Neural cell (in vitro differentiated cells): ENCODE measurements at regions not wholly inside any gene's neighbourhood (a gene's known extent, or its start where the extent isn't known, plus 50 kb on each side); places are given as distances from the start of the nearest gene placed in this dataset.

Experiments used
- H2AFZ ChIP-seq: fragments of 200-600, 300-800 bp; sonication (generic), shearing (Covaris generic); 2 replicates; pipeline ENCODE4 v1.6.0; 2014; ENCODE audit warnings: low read depth, mild to moderate bottlenecking, antibody characterized with exemption, low read length, moderate library complexity
- H3F3A ChIP-seq: fragments of 200-600 bp; shearing (Covaris generic); 2 replicates; pipeline ENCODE4 v1.6.1; 2016; ENCODE audit warnings: mild to moderate bottlenecking, moderate library complexity, mixed read lengths, antibody characterized with exemption, low read length; ENCODE audit not compliant: insufficient read depth, poor library complexity, severe bottlenecking
- H3K27ac ChIP-seq: fragments of 200-600, 300-800 bp; sonication (generic), shearing (Covaris generic); 2 replicates; pipeline ENCODE4 v1.5.1; 2014; ENCODE audit warnings: mild to moderate bottlenecking, low read length, moderate library complexity
- H3K27me3 ChIP-seq: fragments of 300-800, 200-600 bp; sonication (generic), shearing (Covaris generic); 2 replicates; pipeline ENCODE4 v1.6.0; 2014; ENCODE audit warnings: mild to moderate bottlenecking, low read depth, low read length, moderate library complexity; ENCODE audit not compliant: insufficient read depth
- H3K36me3 ChIP-seq: fragments of 300-800, 200-600 bp; sonication (generic), shearing (Covaris generic); 2 replicates; pipeline ENCODE4 v1.5.1; 2014; ENCODE audit warnings: mild to moderate bottlenecking, antibody characterized with exemption, low read length, moderate library complexity; ENCODE audit not compliant: insufficient read depth
- H3K4me2 ChIP-seq: fragments of 300-800, 200-600 bp; sonication (generic), shearing (Covaris generic); 2 replicates; pipeline ENCODE4 v1.6.0; 2014; ENCODE audit warnings: mild to moderate bottlenecking, low read length
- H3K4me3 ChIP-seq: fragments of 300-800, 200-600 bp; sonication (generic), shearing (Covaris generic); 2 replicates; pipeline ENCODE4 v1.5.1; 2014; ENCODE audit warnings: mild to moderate bottlenecking, low read length, moderate library complexity
- H3K79me2 ChIP-seq: fragments of 200-600 bp; shearing (Covaris generic); replicated peaks from 2 replicates; pipeline ENCODE4 v1.6.0; 2014; ENCODE audit warnings: mild to moderate bottlenecking, low read length, moderate library complexity; ENCODE audit not compliant: insufficient read depth
- H3K9ac ChIP-seq: fragments of 300-800, 200-600 bp; sonication (generic), shearing (Covaris generic); 2 replicates; pipeline ENCODE4 v1.6.1; 2016; ENCODE audit warnings: mild to moderate bottlenecking, low read length, mixed read lengths
- H3K9me2 ChIP-seq: fragments of 200-600 bp; shearing (Covaris generic); 2 replicates; pipeline ENCODE4 v1.6.1; 2016; ENCODE audit warnings: mild to moderate bottlenecking, low read length, mixed read lengths; ENCODE audit not compliant: insufficient read depth
- H3K9me3 ChIP-seq: fragments of 200-600, 300-800 bp; sonication (generic), shearing (Covaris generic); 2 replicates; pipeline ENCODE4 v1.6.1; 2016; ENCODE audit warnings: mild to moderate bottlenecking, mixed run types, low read length, moderate library complexity, mixed read lengths
- H4K20me1 ChIP-seq: fragments of 200-600 bp; shearing (Covaris generic); 2 replicates; pipeline ENCODE4 v1.6.1; 2016; ENCODE audit warnings: mild to moderate bottlenecking, mixed run types; ENCODE audit not compliant: insufficient read depth
- EP300 ChIP-seq: fragments of 450-650 bp; conservative IDR thresholded peaks from 2 replicates; pipeline ENCODE4 v1.6.1; 2014; ENCODE audit warnings: antibody characterized with exemption, mild to moderate bottlenecking, moderate library complexity; ENCODE audit not compliant: poor library complexity, severe bottlenecking
- EZH2 ChIP-seq: fragments of 200-600, 300-800 bp; shearing (Covaris generic), sonication (generic); IDR thresholded peaks from 2 replicates; pipeline ENCODE4 v1.6.1; 2014; ENCODE audit warnings: antibody characterized with exemption, low read length, borderline replicate concordance, mild to moderate bottlenecking; ENCODE audit not compliant: insufficient read depth, poor library complexity, severe bottlenecking
- MXI1 ChIP-seq: fragments of 450-650 bp; conservative IDR thresholded peaks from 2 replicates; pipeline ENCODE4 v1.6.1; 2014; ENCODE audit warnings: antibody characterized with exemption, mild to moderate bottlenecking; ENCODE audit not compliant: poor library complexity, severe bottlenecking
- POLR2AphosphoS5 ChIP-seq: IDR thresholded peaks from 2 replicates; pipeline ENCODE4 v1.6.1; 2012
- RAD21 ChIP-seq: fragments of 450-650 bp; conservative IDR thresholded peaks from 2 replicates; pipeline ENCODE4 v1.6.1; 2014; ENCODE audit warnings: antibody characterized with exemption, mild to moderate bottlenecking, moderate library complexity
- SMC3 ChIP-seq: fragments of 450-650 bp; conservative IDR thresholded peaks from 2 replicates; pipeline ENCODE4 v1.6.1; 2014; ENCODE audit warnings: antibody characterized with exemption, mild to moderate bottlenecking, moderate library complexity; ENCODE audit not compliant: poor library complexity
- TAF1 ChIP-seq: IDR thresholded peaks from 2 replicates; pipeline ENCODE4 v1.6.1; 2012; ENCODE audit warnings: low read depth
- TF ChIP-seq, protein P1 (sequence below): fragments of 450-650 bp; IDR thresholded peaks from 2 replicates; pipeline ENCODE4 v1.5.1; 2014; ENCODE audit warnings: antibody characterized with exemption, mild to moderate bottlenecking, moderate library complexity; ENCODE audit not compliant: poor library complexity, severe bottlenecking
- TF ChIP-seq, protein P2 (sequence below): IDR thresholded peaks from 2 replicates; pipeline ENCODE4 v1.6.1; 2012; ENCODE audit warnings: borderline replicate concordance

DNA sequence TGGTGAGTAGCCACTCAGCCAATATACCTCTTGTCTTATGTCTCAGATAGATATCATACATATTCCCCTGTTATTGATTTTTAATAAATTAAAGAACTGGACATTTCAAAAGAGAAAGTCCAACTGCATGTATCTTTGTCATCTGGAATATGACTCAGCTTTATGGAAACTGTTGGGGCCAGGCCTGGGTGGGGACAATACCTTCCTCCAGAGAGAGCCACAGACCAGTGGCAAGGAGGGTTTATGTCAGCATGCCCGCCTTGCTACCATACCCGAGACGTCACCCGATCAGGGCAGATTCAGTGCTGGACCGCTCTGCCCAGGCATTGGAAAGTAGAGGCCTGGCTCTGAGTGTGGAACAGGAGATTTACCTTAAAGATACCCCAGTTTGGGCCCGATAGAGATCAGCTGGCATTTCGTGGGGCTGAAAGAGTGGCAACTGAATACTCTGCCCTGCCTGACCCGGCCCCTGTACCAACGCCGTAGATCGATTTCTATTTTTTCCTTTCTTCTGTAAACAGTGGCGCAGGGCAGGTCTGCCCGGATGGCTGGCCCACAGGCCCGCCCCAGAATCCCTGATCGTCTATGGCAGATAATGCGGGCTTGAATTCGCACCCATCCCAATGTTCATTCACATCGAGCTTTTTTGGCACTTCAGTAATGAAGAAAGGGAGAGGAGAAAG lies 158.6 kb downstream of the SALL1 start:
- no peak overlapping the region for H3K27ac ChIP-seq
- TF ChIP-seq EZH2 (no peak), POLR2AphosphoS5 (no peak), SMC3 (no peak), RAD21 (no peak), TAF1 (no peak), EP300 (no peak), MXI1 (no peak)
- TF ChIP-seq, protein P1, sequence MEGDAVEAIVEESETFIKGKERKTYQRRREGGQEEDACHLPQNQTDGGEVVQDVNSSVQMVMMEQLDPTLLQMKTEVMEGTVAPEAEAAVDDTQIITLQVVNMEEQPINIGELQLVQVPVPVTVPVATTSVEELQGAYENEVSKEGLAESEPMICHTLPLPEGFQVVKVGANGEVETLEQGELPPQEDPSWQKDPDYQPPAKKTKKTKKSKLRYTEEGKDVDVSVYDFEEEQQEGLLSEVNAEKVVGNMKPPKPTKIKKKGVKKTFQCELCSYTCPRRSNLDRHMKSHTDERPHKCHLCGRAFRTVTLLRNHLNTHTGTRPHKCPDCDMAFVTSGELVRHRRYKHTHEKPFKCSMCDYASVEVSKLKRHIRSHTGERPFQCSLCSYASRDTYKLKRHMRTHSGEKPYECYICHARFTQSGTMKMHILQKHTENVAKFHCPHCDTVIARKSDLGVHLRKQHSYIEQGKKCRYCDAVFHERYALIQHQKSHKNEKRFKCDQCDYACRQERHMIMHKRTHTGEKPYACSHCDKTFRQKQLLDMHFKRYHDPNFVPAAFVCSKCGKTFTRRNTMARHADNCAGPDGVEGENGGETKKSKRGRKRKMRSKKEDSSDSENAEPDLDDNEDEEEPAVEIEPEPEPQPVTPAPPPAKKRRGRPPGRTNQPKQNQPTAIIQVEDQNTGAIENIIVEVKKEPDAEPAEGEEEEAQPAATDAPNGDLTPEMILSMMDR = no peak
- TF ChIP-seq, protein P2, sequence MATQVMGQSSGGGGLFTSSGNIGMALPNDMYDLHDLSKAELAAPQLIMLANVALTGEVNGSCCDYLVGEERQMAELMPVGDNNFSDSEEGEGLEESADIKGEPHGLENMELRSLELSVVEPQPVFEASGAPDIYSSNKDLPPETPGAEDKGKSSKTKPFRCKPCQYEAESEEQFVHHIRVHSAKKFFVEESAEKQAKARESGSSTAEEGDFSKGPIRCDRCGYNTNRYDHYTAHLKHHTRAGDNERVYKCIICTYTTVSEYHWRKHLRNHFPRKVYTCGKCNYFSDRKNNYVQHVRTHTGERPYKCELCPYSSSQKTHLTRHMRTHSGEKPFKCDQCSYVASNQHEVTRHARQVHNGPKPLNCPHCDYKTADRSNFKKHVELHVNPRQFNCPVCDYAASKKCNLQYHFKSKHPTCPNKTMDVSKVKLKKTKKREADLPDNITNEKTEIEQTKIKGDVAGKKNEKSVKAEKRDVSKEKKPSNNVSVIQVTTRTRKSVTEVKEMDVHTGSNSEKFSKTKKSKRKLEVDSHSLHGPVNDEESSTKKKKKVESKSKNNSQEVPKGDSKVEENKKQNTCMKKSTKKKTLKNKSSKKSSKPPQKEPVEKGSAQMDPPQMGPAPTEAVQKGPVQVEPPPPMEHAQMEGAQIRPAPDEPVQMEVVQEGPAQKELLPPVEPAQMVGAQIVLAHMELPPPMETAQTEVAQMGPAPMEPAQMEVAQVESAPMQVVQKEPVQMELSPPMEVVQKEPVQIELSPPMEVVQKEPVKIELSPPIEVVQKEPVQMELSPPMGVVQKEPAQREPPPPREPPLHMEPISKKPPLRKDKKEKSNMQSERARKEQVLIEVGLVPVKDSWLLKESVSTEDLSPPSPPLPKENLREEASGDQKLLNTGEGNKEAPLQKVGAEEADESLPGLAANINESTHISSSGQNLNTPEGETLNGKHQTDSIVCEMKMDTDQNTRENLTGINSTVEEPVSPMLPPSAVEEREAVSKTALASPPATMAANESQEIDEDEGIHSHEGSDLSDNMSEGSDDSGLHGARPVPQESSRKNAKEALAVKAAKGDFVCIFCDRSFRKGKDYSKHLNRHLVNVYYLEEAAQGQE = no peak
- no peaks in the 10 kb centered on the region for H3K9me2 ChIP-seq
- H3F3A ChIP-seq = no peaks in the 10 kb centered on the region
- H4K20me1 ChIP-seq = no peaks in the 10 kb centered on the region
- H3K9me3 ChIP-seq = no peaks in the 10 kb centered on the region
- no peak overlapping the region for H3K4me3 ChIP-seq
- H3K27me3 ChIP-seq = peaks cover 2% of the 10 kb centered on the region
- no peaks in the 10 kb centered on the region for H3K36me3 ChIP-seq
- no peaks in the 10 kb centered on the region for H3K79me2 ChIP-seq
- H3K9ac ChIP-seq = no peak overlapping the region
- H2AFZ ChIP-seq = no peak overlapping the region
- H3K4me2 ChIP-seq = no peak overlapping the region

DNA sequence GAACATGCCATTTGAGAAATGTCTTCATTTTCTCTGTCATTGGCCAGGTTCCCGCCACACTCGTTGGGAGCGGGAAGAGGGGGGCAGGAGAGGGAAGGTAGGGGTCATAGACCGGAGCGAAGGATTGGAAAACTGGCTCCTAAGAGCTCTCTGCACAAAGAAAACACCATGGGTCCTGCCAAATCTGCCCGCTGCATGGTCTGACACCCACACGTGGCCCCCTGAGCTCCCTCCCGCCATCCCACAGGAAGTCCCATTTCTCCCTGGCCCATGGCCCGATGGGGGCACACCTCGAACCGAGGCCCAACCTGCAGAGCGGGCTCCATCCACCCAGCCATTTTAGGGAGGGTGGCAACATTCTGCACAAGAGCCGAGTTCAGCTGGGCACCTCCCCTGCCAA lies 159.6 kb downstream of the SALL1 start:
- Histone ChIP-seq H2AFZ (no peak overlapping the region), H3K36me3 (no peaks in the 10 kb centered on the region), H3F3A (no peaks in the 10 kb centered on the region), H3K9me3 (no peaks in the 10 kb centered on the region), H3K9me2 (no peaks in the 10 kb centered on the region), H3K27me3 (peaks cover 2% of the 10 kb centered on the region), H3K27ac (no peak overlapping the region), H3K79me2 (no peaks in the 10 kb centered on the region), H3K4me3 (no peak overlapping the region), H3K4me2 (no peak overlapping the region), H3K9ac (no peak overlapping the region), H4K20me1 (no peaks in the 10 kb centered on the region)
- TF ChIP-seq EP300 (no peak), SMC3 (no peak), RAD21 (no peak), MXI1 (no peak), EZH2 (no peak), TAF1 (no peak), POLR2AphosphoS5 (no peak)
- TF ChIP-seq, protein P2 = no peak
- TF ChIP-seq, protein P1 = no peak
